Upper lobe of left lung (tissue), 4 donors: ENCODE measurements at regions not wholly inside any gene's neighbourhood (a gene's known extent, or its start where the extent isn't known, plus 50 kb on each side); places are given as distances from the start of the nearest gene placed in this dataset.

ENCODE experiments used
- POLR2A ChIP-seq, 4 donors: fragments of 450-650 bp; IDR thresholded peaks; one replicate each; pipeline ENCODE4 v1.5.1; 2016 to 2017; ENCODE audit warnings: antibody characterized with exemption in 4 of 4, mild to moderate bottlenecking in 2 of 4
- POLR2AphosphoS5 ChIP-seq, 2 donors: sonication (generic); formaldehyde crosslinking; IDR thresholded peaks; one replicate each; pipeline ENCODE4 v1.5.1; 2017; ENCODE audit warnings: antibody characterized with exemption in 2 of 2
- TF ChIP-seq, protein P1 (sequence below), 6 experiments: fragments of 450-650 bp in 4 of 6; fragments of 200-600 bp in 2 of 6; sonication (generic) in 2 of 6; IDR thresholded peaks; one replicate each; pipeline ENCODE4 v1.5.1; 2016 to 2019; ENCODE audit warnings: antibody characterized with exemption in 6 of 6

DNA sequence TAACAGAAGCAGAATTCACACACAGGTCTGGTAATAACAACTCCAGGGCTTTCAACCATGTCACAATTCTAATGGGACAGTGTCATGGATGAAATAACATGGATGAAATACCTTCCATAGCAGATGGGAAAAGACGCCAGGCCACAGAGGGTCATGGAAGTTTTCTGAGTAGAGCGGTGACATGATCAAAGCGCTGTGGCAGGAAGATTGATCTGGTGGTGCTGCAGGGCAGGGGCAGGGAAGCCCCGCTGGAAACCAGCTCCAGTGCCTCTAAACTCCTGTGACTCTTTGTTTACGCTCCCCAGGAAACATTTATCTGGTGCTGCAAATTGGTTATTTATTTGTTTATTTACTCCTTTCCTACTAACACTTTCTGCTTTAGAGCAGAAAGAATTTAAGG lies 108.3 kb upstream of the HMGA2 start:
- TF ChIP-seq POLR2A (IDR thresholded peaks at IDR 0.05) (no peak), POLR2AphosphoS5 (IDR thresholded peaks at IDR 0.05) (no peak)
- TF ChIP-seq, protein P1, sequence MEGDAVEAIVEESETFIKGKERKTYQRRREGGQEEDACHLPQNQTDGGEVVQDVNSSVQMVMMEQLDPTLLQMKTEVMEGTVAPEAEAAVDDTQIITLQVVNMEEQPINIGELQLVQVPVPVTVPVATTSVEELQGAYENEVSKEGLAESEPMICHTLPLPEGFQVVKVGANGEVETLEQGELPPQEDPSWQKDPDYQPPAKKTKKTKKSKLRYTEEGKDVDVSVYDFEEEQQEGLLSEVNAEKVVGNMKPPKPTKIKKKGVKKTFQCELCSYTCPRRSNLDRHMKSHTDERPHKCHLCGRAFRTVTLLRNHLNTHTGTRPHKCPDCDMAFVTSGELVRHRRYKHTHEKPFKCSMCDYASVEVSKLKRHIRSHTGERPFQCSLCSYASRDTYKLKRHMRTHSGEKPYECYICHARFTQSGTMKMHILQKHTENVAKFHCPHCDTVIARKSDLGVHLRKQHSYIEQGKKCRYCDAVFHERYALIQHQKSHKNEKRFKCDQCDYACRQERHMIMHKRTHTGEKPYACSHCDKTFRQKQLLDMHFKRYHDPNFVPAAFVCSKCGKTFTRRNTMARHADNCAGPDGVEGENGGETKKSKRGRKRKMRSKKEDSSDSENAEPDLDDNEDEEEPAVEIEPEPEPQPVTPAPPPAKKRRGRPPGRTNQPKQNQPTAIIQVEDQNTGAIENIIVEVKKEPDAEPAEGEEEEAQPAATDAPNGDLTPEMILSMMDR (IDR thresholded peaks at IDR 0.05), result no peak
